Stimulated activated CD4-positive, alpha-beta T cell treated with anti-CD3 and anti-CD28 coated beads, Interleukin-12 subunit alpha, Interleukin-12 subunit beta, amount 100 ng/mL, for 24 hours (primary cell): ENCODE measurements at regions not wholly inside any gene's neighbourhood (a gene's known extent, or its start where the extent isn't known, plus 50 kb on each side); places are given as distances from the start of the nearest gene placed in this dataset.
"Not testable (repeated sequence)": the region's sequence is repeated elsewhere in the genome, so short reads cannot be mapped to it uniquely, and the experiment has no call there.

Experiments used
- DNase-seq, 2 experiments: peaks; one replicate each; pipeline ENCODE4 v3.0.0-alpha.2; 2020; ENCODE audit warnings: low read depth in 2 of 2

DNA sequence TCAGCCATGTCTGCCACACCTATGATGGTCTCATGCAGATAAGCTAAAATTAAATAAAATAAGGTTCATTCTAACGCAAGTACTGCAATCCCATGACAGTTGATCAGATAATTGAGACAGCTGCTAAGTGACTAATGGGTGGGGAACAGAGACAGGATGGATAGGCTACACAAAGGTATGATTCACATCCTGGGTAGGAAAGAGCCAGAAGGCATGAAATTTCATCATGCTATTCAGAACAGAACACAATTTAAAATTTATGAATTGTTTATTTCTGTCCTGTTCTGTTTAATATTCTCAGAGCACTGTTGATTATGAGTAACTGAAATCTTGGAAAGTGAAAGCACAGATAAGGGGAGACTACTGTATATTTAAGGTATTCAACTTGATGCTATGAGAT is 381.8 kb upstream of the SORCS1 start:
- no peak for DNase-seq

DNA sequence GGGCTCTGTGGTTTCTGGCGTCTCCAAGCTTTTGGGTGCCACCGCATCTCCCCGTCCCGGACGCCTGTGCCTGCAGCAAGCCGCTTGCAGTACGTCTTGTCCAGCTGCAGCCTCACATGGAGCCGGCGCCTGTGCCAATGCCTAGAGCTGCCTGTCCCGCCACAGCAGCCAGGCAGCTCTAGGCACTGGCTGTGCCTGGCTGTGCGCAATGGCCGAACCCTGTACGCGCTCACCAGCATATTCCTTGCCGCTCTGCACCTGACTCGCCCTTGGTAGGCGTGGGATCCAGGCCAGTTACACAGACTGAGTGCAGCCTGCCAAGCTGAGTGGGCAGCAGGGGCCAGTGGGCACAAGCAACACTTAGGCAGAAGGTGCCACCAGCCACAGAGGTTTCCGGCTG is 381.2 kb upstream of the SORCS1 start:
- DNase-seq, result no peak

DNA sequence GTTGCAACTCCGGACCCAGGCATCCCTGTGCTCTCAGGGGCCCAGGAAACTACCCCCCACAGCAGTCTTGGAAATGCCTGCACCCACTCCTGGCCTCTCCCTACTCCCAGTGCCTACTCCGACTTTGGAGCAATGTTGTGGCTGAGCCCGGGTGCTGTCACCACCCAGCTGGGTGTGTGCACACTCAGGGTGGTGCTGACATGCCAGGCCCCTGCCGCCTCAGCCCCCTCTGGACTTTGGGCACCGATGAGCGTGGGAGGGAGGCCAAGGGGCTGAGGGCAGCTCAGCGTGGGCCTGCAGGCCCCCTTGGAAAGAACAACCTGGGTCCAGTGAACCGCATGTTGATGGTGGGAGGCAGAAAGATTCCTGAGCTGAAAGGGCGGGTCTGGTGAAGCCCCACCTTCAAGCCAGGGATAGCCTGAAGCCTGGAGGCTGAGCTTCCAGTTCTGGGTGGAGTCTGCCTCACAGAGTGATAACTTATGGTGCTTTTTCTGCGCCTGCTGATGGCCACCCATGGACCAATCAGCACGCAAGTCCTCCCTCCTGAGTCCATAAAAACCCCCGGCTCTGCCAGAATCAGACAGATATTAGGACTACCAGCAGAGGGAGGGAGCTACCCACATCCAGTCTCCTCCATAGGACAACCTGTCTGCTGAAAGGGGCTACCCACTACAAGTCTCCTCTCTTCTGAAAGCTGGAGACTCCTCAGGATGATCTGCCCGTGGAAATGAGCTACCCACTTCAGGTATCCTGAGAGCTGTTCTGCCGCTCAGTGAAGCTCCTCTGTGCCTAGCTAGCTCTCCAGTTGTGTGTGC is 380.4 kb upstream of the SORCS1 start:
- no peak for DNase-seq

DNA sequence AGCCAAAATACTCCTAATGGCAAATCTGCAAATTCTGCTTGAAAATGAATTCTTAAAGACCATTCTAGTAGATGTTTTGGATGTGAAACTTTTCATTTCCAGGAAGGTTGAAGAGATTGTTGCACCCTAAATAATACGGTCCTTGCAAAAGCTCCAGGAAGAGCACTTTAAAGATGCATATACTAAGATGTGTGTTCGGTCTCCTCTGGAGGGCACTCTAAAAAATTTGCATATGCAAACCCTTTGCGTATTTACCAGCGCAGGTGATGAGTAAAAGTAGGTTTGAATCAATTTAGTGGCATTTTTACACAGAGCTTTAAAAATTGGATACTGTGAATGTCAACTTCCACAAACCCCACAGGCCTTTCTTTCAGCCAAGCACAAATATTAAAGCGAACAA is 378.1 kb upstream of the SORCS1 start:
- no peak for DNase-seq

DNA sequence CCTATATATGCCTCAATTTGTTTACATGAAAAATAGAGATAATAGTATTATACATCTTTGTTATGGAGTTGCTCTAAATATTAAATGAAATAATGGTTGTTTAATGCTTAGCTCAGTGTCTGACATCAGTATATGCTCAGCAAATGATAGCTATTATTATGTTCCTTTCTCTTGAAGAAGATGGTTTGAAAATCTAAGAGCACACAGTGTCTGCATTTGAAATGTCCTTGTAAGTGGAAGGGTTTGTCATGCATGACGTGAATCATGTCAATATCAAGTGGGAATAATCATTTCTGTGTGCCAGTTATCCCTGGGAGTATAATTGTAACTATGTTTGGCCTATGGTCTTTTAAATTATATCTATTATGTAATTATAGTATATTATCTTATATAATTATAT is 377.5 kb upstream of the SORCS1 start:
- no peak for DNase-seq

DNA sequence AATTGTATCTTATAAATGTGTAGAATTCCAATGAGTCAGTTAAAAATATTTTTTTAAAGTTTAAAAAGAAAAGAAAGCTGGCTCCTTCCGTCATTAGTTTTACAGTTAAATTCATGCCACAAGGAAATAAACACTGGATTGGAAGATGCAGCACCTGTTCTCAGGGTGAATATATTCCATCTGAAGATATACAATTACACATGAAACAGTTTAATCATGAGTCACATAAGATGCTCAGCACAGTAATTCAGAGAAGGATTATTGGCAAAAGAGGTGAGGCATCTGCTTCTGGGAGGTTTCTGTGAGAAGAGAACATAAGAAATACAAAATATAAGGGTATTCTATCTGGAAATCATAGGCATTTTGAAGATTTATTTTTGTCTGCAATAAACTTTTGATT is 376.5 kb upstream of the SORCS1 start:
- DNase-seq, result no peak

DNA sequence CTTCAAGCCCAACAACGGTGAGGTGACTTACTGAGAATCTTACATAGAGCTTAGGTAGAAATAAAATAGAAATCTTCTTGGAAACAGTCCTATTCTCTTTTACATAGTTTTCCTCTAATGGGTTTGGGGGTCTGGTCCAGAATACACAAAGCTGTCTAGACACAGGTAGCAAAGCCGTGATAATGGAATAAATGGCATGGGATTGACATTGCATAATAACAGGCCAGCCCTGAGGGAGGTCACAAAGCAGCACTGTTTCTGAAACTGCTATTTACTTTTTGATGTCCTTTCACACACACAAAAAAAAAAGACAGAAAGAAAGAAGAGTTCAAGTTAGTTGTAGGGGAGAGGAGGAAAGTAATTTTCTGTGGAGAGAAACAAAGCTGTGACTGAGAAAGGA is 364.8 kb upstream of the SORCS1 start:
- DNase-seq, result no peak

DNA sequence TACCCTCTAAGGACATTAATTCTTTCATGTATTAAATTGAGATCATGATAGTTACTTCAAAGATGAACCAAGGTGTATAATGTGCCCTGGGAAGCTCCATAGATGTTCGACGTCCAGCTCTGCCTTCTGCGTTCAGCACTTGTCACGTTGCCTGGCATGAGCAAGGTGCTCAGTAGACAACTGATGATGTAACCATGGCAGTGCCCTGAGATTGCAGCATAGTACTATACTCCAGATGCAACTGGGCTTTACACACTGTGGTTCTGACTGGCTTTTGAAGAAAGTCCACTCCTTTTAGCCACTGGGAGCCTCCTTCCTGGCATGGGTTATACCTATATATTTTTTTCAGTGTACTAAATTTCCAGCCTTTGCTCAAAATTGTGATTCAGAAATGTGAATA is 355.8 kb upstream of the SORCS1 start:
- no peak for DNase-seq

DNA sequence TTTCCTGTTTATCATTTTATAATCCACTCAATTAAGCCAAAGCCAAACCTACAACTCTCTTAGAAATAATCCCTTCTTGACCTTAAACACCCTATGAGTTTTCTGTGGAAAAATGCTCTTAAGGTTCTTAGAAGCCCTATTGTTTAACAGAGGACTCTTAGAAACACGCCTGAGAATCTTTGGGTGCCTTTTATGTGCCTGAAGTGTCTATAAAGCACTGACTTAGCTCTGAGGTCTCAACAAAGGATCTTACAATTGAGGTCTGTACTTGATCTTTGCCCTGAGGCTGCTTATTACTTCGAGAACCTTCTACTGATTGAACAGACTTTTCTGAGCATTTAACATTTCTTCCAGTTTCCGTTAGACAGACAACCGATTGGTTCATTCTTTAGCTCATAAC is 353.3 kb upstream of the SORCS1 start:
- no peak for DNase-seq

DNA sequence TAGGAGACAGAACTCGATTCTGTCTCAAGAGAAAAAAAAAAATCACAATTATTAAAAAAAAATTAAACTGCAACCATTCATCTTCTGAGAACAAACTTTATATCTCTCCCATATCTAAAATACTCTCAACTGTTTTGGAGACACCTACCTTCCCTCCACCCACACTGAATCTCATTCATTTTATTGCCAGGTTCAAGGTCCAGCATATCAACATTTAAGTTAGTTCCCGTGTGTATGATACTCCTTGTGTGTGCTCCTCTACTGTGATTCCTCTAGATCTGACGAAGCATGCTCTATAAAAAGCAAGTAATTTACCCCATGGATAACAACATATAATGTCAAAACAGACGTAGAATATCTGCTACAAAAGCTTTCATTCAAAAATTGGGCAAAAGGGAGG is 351.8 kb upstream of the SORCS1 start:
- DNase-seq, result no peak

DNA sequence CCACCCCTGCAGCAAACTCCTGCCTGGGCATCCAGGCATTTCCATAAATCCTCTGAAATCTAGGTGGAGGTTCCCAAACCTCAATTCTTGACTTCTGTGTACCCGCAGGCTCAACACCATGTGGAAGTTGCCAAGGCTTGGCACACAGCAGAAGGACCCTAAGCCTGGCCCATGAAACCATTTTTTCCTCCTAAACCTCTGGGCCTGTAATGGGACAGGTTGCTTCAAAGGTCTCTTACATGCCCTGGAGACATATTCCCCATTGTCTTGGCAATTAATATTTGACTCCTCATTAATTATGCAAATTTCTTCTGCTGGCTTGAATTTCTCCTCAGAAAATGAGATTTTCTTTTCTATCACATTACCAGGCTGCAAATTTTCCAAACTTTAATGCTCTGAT is 339.5 kb upstream of the SORCS1 start:
- not testable (repeated sequence) for DNase-seq

DNA sequence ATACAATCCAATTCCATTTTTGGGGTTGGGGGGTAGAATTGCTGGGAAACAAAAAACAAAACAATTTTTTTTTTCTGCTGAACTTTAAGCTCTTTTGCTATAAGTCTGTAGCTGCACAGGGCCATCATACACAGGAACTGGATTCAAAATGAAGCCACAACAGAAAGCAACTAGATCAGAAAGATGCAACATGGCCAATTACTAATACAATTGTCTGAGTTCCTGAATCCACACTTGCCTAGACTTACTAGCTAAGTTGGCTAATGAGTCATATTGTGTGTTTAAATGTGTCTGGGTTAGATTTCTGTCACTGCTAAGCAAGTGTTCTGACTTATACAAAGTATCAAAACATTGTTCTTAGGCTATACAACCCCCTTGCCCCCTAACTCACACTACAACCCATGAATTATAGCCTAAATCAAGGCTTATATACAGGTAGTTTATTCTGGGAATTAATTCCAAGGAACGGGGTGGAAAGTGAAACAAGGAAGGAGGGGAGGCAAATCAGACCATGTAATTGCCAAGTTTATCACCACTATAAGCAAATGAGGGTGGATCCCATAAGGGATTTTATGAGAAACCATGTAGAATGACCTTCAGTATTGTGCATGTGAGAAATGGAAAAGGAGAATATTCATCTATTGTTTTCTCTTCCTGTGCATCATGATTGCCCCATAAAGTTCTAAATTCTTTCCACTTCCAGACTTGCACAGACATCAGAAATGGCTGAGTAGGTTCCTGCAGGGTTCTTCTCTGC is 337.9 kb upstream of the SORCS1 start:
- DNase-seq, result no peak

DNA sequence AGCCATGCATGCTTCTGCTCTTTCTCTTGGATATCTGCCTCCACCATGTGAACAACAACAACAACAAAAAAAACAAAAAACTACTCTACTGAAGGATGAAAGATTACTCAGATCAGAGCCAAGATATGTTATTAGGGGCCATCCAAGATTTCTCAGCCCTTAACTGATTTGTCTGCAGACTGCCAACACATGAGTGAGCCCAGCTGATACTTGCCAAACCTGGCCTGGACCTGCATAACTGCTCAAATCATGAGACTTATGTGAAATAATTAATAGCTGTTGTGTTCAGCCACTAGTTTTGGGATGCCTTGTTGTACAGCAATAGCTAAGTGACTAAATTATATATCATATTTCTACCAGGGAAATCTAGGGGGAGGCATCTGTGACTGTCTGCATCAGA is 334.5 kb upstream of the SORCS1 start:
- no peak for DNase-seq

DNA sequence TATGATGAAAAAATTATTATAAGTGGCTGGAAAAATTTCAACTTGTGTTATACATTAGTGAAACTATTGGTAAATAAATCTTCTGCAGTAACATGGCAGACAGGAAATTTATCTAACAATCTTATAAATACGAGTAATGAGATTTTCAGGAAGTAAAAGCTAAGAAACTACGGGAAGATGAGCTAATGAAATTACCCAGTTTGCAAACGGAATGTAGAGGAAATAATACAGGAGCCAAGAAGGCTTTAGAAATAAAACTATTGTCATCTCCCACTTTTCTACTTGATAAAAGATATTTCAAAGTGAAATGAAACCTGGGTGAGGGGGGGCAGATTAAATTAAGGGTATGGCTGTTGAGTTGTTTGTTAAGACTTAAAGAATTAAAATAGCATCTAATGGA is 332.5 kb upstream of the SORCS1 start:
- DNase-seq, result no peak

DNA sequence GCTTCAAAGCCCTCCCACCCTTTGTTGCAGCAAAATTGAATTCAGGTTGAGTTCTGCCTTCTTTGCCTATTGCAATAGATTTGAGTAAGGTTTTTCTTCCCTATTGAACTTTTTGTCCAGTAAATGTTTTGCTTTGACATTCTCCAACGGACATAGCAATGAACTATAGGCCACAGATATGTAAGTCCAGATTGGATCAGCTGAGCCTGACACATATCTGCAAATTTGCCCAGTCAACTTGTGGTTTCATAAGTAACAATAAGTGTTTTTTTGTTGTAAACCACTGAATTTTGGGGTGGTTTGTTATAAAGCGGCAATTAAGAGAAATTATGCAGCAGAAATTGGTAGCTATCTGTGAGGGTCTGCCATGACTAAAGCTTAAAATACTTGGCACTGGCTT is 332.1 kb upstream of the SORCS1 start:
- no peak for DNase-seq

DNA sequence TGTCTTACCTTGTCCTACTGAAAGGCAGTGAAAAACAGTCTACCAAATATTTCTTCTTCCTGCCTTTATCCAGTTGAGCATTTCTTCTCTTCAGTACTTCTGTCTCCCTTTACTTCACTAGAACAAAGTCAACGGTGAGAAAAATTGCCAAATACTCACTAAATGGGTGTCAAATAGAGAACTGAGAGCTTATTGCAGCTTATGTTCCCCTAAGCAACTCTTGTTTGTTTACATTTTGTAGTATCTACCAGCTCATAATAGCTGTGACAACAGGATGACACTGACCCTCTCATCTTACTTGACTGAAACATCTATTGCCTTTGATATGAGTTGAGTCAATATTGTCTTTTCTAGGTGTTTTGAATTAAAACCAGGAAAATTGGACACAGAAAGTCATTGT is 327.9 kb upstream of the SORCS1 start:
- no peak for DNase-seq

DNA sequence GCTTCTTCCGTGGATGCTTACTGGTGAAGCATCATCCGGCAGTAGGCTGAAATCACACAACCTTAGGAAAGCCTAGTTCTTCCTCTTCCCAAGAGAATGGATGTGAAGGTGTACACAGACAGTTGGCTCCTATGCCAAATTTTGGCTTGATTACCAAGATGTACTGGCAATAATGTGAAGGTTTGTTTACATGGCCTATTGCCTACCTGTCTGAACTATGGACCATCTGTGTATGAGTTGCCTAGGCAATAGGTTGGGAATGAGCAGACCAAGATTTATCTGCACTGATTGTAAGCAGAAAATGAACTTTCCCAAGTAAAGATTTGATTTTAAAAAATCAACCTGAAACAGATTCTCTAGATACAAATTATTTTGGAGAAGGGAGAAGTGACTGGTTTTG is 325.9 kb upstream of the SORCS1 start:
- no peak for DNase-seq

DNA sequence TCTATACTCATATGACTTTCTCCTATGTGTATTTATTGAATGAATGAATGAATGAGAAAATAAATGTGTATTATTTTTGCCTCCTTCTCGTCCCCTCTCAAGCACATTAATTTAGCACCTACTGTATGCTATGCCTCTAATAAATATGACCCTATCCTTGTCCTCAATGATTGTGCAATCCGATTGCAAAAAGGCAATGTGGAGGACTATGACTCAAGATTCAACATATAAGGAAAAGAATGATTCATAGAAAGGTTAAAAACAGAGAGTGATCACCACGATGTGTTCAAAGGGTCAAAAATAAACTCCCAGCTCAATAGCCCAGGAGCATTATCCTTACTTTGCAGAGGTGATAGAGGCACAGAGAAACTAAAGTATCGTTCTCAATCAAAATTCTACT is 322.8 kb upstream of the SORCS1 start:
- no peak for DNase-seq

DNA sequence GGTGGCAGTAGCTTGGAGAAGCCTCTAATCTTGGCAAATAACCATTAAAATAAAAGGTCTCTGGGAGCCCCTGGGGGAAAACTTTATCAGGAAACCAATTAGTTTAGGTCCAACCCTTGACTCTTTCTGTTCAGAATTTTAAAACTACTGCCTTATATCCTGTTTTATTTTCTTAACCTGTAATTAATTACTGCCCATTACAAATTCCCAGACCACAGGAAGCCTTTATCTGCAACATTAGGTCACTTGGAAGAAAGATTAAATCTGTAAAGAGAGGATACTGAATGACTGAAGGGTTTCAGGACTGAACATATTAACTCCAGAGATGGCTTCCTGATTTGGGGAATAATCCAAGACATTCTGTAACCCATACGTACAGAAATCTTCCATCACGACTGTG is 320.5 kb upstream of the SORCS1 start:
- DNase-seq, result no peak

DNA sequence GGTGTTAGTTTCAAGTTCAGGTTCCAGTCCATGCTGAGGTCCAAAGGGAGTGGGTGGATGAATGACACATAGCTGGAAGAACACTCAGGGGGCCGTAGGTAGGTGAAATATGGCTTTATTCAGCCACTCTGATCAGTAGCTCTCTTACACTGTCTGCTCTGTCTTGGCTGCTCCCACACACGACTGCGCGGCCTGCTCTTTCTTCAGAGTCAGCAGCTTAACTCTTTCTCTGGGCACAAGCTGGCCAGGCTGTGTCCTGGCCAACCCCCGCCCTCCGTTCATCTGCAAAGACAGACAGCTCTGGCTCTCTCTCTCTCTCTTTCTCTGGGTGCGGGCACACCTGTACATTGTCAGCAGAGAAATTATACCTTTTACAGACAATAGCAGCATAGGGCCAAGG is 317.4 kb upstream of the SORCS1 start:
- DNase-seq, result no peak

DNA sequence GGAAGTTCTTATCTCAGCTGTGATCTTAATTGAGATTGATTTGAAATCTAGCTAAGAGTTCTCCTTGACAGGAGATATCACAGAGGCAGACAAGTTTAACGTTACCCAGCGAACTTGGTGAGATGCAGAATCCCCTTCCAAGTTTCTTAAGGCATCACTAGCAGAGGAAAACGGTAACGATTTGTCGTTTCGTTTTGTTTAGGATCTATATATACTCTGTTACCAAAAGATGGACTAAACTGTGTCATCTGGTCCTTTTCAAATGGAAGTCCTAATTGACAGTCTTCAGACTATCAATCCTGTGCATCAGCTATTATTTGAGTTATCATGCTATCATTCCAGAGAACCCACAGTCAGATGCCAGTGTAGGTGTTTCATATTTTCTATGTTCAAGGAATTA is 316.7 kb upstream of the SORCS1 start:
- no peak for DNase-seq

DNA sequence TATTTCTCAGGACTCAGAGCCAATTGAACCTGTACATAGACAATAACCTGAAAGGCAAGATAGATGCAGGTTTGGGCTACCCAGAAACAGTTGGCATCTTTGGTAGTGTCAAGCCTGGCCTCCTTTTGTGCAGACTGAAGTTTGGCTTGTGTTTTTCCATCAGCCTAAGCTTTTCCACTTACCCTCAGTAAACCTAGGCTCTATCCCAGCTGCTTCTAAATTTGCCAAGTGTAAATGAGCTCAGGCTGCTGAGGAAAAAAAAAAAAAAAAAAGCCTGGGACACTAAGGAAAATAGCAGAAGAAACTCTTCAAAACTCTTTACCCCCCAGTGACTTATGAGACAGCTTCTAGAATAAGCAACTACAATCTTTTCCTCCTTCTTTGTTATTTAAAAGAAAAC is 316.3 kb upstream of the SORCS1 start:
- DNase-seq, result no peak

DNA sequence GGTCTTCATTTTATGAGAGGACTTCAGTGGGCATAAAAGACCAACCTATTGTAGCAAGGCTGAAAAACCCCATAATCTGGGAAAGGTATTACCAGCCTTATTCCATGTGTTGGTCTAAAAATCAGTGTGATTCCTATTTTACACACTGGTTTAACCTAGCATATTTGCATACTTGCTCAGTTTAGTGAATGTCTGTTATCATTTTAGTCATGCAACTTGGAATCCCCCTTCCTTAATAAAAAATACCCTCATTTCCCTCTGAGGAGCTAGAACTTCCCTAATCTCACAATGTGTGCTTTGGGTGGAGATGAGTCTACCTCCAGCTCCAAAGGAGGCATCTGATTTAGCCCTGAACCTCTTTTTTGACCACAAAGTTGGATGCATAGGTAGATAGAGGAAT is 312.8 kb upstream of the SORCS1 start:
- DNase-seq, result no peak

DNA sequence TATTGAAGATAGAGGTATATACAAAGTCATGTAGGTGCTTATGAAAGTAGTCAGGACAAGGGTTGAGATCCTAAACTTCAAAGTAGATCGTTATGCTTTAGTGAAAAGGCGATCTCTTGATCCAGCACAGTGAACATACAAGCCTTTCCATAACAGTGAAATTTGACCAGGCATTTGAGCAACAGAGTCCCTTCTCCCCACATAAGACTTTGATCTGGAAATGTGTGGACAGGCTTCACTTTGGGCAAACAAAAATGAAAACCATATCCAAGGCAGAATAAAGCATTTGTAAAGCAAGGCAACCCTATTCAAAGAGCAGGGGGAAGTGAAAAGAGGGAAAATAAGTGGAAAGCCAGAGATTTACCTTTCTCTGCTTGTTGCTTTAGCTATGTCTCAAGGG is 311.9 kb upstream of the SORCS1 start:
- no peak for DNase-seq
